GM18907 (cell line): ENCODE measurements at regions not wholly inside any gene's neighbourhood (a gene's known extent, or its start where the extent isn't known, plus 50 kb on each side); places are given as distances from the start of the nearest gene placed in this dataset.
"Not testable (repeated sequence)": the region's sequence is repeated elsewhere in the genome, so short reads cannot be mapped to it uniquely, and the experiment has no call there.

ENCODE experiments used
- ATAC-seq: cut with Tn5 transposase; IDR thresholded peaks from one replicate; pipeline ENCODE4 v1.9.1; 2021; ENCODE audit warnings: mild to moderate bottlenecking, moderate library complexity; ENCODE audit not compliant: unreplicated experiment

- no peak for ATAC-seq
Observed at GRCh38 chr12:131192951-131193350, 239.2 kb downstream of the ADGRD1 start.

DNA sequence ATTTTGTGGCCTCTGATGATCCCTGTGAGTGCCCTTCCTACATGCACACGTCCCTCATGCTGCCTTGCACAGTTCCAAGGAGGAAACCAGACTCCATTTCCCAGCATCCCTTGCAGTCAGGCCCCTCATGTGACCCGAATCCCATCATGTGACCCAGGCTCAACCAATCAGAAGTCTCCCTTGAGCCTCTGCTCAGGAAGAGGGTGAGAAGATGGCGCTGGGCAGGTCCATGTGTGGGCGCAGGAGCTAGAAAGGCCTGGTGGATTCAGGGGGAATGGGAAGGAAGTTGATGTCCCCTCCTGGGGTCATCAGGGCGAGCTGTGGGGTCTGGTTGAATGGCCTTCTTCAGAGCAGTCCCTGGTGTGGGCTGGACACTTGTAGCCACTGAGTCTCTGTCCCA lies 240.5 kb downstream of the ADGRD1 start:
- ATAC-seq, result no peak

- ATAC-seq, result no peak
Observed at GRCh38 chr12:131195796-131196195, 242.1 kb downstream of the ADGRD1 start.

DNA sequence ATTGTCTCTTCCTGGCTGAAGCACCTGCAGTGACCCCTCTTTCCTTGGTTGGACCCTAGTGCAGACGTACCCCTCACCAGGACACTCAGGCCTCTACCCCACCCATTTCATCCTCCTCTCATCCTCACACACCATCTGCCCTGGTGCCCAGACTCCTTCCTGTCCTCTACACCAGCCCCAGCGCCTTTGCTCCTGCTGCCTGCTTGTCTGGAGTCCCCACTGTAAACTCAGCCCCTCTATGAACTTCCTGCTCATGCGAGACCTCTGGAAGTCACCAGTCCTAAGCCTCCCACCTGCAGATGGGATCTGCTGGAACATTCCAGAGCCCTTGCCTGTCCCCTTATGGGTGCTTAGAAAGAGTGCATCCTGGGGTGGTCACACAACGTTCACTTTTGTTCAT lies 242.5 kb downstream of the ADGRD1 start:
- ATAC-seq, result no peak

DNA sequence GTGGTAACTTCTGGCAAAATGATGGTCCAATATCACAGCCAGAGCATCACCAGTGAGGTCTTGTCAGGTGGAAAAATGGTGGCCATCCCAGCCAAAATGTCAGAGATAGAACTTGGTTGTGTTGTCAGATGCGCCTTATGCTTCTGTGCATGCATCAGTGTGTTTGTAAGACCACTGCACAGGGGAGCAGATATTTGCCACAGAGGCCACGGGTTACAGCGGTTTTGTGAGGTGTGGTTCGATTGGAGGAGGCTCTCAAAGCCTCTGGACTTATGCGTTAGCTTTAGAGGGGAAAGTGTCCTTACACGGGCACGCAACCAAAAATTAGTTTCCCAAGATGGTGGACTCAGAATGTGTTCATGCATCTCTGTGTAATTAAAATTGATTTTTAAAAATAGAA lies 243.8 kb downstream of the ADGRD1 start:
- no peak for ATAC-seq

DNA sequence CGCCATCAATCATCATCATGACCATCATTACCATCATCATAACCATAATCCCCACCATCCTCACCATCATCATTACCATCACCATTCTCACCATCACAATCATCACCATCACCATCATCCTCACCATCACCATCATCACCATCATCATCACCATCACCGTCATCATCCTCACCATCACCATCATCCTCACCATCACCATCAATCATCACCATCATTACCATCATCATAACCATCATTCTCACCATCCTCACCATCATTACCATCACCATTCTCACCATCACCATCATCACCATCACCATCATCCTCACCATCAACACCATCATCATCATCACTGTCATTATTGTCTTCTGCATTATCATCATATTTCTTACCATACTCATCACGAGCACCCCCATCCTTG lies 245.5 kb downstream of the ADGRD1 start:
- ATAC-seq, result no peak

- ATAC-seq, result not testable (repeated sequence)
Observed at GRCh38 chr12:131201912-131202311, 248.2 kb downstream of the ADGRD1 start.

- ATAC-seq, result no peak
Observed at GRCh38 chr12:131202592-131203378, 249.1 kb downstream of the ADGRD1 start.

GRCh38 chr12:131203666-131204415 lies 250.1 kb downstream of the ADGRD1 start:
- no peak for ATAC-seq

DNA sequence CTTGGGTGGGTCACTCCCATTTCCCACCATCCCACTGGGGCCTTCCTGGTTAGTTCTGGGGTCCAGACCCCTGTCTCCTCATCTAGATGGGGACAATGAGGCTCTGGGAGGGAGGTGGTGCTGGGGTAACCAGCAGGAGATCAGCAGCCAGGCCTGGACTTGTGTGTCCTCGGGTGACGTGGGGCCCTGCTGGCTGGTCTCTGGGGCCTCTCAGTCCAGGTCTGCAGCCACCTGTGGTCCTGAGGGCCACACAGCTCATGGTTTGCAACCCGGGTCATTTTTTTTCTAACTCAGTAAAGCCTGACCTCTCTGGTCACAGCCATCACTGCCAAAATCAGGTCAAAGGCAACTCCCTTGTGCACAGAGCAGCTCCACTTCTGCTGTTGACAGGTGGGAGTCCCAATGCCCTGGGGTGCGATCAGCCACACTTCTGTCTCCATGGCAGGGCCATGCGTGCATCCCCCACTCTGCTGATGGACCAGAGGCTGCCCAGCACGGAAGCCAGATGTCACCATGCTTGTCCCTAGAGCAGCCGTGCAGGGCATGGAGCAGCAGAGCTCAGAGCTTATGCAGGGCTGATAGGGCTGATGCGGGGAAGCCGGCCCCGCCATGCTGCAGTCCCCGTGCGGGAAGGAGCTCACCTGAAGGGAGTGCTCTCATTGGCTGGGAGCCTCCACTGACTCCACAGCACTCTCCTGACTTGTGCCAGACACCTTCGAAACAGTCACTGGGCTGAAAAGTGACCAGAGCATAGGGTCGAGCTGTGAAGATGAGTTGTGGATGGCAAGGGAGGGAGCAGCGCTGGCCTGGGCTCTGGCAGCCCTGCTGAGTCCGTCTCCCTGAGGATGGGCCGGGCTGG lies 250.9 kb downstream of the ADGRD1 start:
- ATAC-seq, result no peak

DNA sequence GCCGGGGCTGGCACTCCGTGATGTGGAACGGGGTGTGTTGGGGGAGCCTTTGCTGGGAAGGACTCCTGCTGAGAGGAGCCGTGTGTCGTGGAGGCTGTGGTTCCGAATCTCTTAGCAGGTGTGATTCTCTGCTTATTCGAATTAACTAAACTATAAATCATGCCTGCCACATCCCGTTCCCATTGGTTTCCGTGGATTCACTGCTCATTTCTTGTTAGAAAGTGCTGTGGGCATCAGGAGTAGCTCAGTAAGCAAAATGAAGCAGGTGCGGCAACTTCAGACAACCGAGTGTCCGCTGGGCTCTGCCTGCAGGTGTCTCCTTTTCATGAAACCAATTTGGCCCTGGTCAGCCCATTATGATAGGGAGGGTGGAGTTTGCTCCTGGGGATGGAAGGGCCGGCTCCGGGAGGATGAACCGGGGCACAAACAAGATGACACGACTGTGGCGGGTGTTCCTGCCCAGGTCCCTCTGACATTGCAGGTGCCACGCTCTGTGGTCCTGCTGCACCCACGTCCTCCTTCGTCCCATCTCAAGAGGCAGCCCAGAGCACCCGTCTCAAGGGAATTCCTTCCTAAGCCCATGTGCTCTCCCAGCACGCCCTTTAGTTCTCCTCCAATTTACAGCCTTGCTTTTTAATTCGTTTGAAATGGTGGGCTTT lies 251.7 kb downstream of the ADGRD1 start:
- ATAC-seq, result not testable (repeated sequence)

GRCh38 chr12:131206630-131207299 lies 253.1 kb downstream of the ADGRD1 start:
- ATAC-seq, result not testable (repeated sequence)

DNA sequence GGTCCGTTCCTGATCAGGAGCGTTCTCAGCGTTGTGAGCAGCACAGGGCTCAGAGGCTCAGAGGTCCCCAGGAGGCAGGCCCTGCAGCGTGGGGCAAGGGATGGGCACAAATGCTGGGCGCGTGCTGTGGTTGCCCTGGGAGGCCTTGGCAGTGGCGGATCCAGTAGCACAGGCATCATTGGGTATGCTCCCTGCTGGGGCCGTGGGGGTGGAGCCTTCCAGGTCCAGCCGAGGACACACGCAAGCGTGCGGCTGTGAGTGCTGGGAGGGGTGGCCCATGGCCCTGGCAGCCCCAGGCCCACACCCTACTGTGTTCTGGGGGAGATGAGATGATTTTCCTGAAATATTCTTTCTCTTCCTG lies 253.6 kb downstream of the ADGRD1 start:
- not testable (repeated sequence) for ATAC-seq

- not testable (repeated sequence) for ATAC-seq
Observed at GRCh38 chr12:131207841-131208240, 254.1 kb downstream of the ADGRD1 start.

DNA sequence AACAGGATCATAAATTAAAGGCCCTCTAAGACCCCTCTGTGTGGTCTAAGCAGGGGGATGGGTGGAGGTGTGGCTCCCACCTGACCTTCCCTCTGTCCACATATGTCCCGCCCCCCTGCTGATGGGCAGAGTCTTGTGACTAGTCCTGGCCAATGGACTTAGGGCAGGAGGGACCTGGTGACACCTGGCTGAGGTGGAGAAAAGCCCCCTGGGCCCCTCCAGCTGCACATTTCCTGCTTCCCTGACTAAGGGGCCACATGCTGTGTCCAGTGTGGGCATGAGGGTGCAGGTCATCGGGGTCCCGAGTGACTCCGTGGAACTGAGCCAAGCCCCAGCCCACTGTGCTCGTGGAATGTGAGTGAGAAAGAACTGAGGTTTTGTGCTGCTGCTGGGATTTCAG lies 254.7 kb downstream of the ADGRD1 start:
- no peak for ATAC-seq

GRCh38 chr12:131209082-131210070 lies 255.7 kb downstream of the ADGRD1 start:
- no peak for ATAC-seq

DNA sequence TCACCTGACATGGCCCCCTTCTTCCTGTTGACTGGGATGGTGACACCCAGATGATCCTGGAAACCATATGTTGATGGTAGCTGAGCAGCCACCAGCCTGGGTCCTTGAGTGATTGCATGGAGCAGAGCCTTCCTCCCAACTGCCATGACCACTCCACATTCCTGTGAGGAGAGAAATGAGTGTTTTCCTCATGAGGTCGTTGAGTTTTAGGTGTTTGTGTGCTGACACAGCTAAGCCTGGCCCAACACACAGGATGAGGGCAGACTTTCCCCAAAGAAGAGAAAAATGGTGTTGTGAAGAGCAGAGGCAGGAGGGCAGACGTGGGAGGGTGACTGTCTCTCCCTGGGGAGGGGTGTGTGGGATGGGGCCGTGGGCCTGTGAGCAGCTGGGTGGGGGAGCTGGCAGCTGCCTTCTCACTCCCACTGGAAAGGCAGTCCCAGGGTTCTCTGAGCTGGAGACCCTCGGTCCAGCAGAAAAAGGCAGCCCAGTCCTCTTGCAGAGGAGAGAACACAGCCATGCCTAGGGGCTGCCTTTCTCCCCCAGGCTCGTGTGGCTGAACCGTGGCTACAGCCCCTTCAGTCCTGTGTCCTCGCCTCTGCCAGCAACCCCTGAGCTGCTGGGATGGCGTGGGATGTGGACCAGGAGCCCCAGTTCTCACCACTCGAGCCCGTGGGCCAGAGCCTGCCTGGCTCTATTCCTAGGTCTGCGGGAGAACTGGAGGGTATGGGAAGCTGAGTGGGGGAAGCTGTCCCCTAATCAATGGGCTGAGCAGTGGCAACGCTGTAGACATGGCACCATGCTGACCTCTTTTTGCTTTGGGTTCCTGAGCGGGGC lies 257.0 kb downstream of the ADGRD1 start:
- no peak for ATAC-seq

GRCh38 chr12:131211340-131211938 lies 257.7 kb downstream of the ADGRD1 start:
- no peak for ATAC-seq
